MM.1S (cell line): ENCODE measurements at regions not wholly inside any gene's neighbourhood (a gene's known extent, or its start where the extent isn't known, plus 50 kb on each side); places are given as distances from the start of the nearest gene placed in this dataset.

Experiments
- EZH2 ChIP-seq: fragments of 300-600 bp; sonication (generic); optimal IDR thresholded peaks from 2 replicates; pipeline ENCODE3; 2017; ENCODE audit warnings: low read depth, mild to moderate bottlenecking, antibody characterized with exemption, low read length, mixed read lengths
- TF ChIP-seq, protein P1 (sequence below): fragments of 300-600 bp; sonication (generic); IDR thresholded peaks from 2 replicates; pipeline ENCODE4 v1.5.1; 2016; ENCODE audit warnings: antibody characterized with exemption, low read length, mixed read lengths

GRCh38 chr16:82313754-82314153 lies 143.7 kb upstream of the MPHOSPH6 start:
- TF ChIP-seq, protein P1, sequence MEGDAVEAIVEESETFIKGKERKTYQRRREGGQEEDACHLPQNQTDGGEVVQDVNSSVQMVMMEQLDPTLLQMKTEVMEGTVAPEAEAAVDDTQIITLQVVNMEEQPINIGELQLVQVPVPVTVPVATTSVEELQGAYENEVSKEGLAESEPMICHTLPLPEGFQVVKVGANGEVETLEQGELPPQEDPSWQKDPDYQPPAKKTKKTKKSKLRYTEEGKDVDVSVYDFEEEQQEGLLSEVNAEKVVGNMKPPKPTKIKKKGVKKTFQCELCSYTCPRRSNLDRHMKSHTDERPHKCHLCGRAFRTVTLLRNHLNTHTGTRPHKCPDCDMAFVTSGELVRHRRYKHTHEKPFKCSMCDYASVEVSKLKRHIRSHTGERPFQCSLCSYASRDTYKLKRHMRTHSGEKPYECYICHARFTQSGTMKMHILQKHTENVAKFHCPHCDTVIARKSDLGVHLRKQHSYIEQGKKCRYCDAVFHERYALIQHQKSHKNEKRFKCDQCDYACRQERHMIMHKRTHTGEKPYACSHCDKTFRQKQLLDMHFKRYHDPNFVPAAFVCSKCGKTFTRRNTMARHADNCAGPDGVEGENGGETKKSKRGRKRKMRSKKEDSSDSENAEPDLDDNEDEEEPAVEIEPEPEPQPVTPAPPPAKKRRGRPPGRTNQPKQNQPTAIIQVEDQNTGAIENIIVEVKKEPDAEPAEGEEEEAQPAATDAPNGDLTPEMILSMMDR: no peak
- no peak for TF ChIP-seq EZH2
